Keratinocyte (primary cell): ENCODE measurements at regions not wholly inside any gene's neighbourhood (a gene's known extent, or its start where the extent isn't known, plus 50 kb on each side); places are given as distances from the start of the nearest gene placed in this dataset.

Experiments
- DNase-seq: peaks from one replicate; pipeline ENCODE4 v3.0.0-alpha.2; 2011; ENCODE audit warnings: low read depth, missing footprints, low spot score
- FAIRE-seq: peaks from 2 replicates; lab custom pipeline; 2011; peaks lifted over from hg19 to GRCh38; lab: Jason Lieb, UNC
- H2AFZ ChIP-seq: 2 replicates; pipeline ENCODE4 v1.6.0; 2012; ENCODE audit warnings: low read length, control low read depth, inconsistent platforms; ENCODE audit not compliant: control insufficient read depth
- H3K27ac ChIP-seq: 2 replicates; pipeline ENCODE4 v1.5.1; 2011; ENCODE audit warnings: low read length; ENCODE audit not compliant: control insufficient read depth, insufficient read depth
- H3K27me3 ChIP-seq: 3 replicates; pipeline ENCODE4 v1.6.0; 2011; ENCODE audit warnings: low read length; ENCODE audit not compliant: control insufficient read depth, insufficient read depth; ENCODE audit errors: extremely low read depth
- H3K36me3 ChIP-seq, 2 experiments: 2 replicates in 1 of 2; 3 replicates in 1 of 2; pipeline ENCODE4 v1.5.1; 2011; ENCODE audit warnings: low read length in 2 of 2, mild to moderate bottlenecking in 1 of 2; ENCODE audit not compliant: control insufficient read depth in 2 of 2, insufficient read depth in 2 of 2; ENCODE audit errors: extremely low read depth in 1 of 2
- H3K4me1 ChIP-seq: 3 replicates; pipeline ENCODE4 v1.5.1; 2011; ENCODE audit warnings: low read length; ENCODE audit not compliant: control insufficient read depth, insufficient read depth; ENCODE audit errors: extremely low read depth
- H3K4me2 ChIP-seq: 3 replicates; pipeline ENCODE4 v1.6.0; 2011; ENCODE audit warnings: low read depth, low read length; ENCODE audit not compliant: control insufficient read depth, insufficient read depth; ENCODE audit errors: extremely low read depth
- H3K4me3 ChIP-seq, 3 experiments: fragments of 200-600 bp in 1 of 3; sonication (generic) in 1 of 3; 2 replicates in 2 of 3; 3 replicates in 1 of 3; pipeline ENCODE4 v1.5.1; 2011 to 2016; ENCODE audit warnings: low read length in 3 of 3, mild to moderate bottlenecking in 3 of 3, control low read depth in 2 of 3, inconsistent platforms in 1 of 3, low read depth in 1 of 3, mixed read lengths in 1 of 3, mixed run types in 1 of 3, moderate library complexity in 1 of 3; ENCODE audit not compliant: control insufficient read depth in 2 of 3, insufficient read depth in 2 of 3; ENCODE audit errors: extremely low read depth in 1 of 3
- H3K79me2 ChIP-seq: 2 replicates; pipeline ENCODE4 v1.6.0; 2012; ENCODE audit warnings: low read length; ENCODE audit not compliant: control insufficient read depth, insufficient read depth
- H3K9ac ChIP-seq: 3 replicates; pipeline ENCODE4 v1.6.0; 2011; ENCODE audit warnings: low read length; ENCODE audit not compliant: control insufficient read depth, insufficient read depth; ENCODE audit errors: extremely low read depth
- H3K9me1 ChIP-seq: 3 replicates; pipeline ENCODE4 v1.6.0; 2011; ENCODE audit warnings: low read length; ENCODE audit not compliant: control insufficient read depth, insufficient read depth; ENCODE audit errors: extremely low read depth
- H3K9me3 ChIP-seq: 2 replicates; pipeline ENCODE4 v1.5.1; 2012; ENCODE audit warnings: low read depth, low read length; ENCODE audit not compliant: control insufficient read depth
- H4K20me1 ChIP-seq: 3 replicates; pipeline ENCODE4 v1.6.0; 2011; ENCODE audit warnings: low read length; ENCODE audit not compliant: control insufficient read depth, insufficient read depth; ENCODE audit errors: extremely low read depth
- CTCF ChIP-seq, 3 experiments: IDR thresholded peaks in 1 of 3; conservative IDR thresholded peaks in 1 of 3; optimal IDR thresholded peaks in 1 of 3; 2 replicates in 2 of 3; 3 replicates in 1 of 3; pipeline versions ENCODE3 to v1.5.1; 2011; ENCODE audit warnings: low read length in 3 of 3, mild to moderate bottlenecking in 3 of 3, moderate library complexity in 2 of 3, control low read depth in 1 of 3, inconsistent platforms in 1 of 3; ENCODE audit not compliant: insufficient read depth in 2 of 3; ENCODE audit errors: extremely low read depth in 1 of 3
- EZH2 ChIP-seq: IDR thresholded peaks from one replicate; pipeline ENCODE4 v1.6.1; 2012; ENCODE audit warnings: inconsistent platforms, mild to moderate bottlenecking, low read length, moderate library complexity
- dilution Hi-C: fragments of 300-500 bp; cut with MboI; formaldehyde crosslinking; loops from one replicate; pipeline ENCODE4 v1.7.0; 2020; ENCODE audit warnings: low sequenced_read_pairs; ENCODE audit not compliant: extremely low pct_ligation_motif_present

DNA sequence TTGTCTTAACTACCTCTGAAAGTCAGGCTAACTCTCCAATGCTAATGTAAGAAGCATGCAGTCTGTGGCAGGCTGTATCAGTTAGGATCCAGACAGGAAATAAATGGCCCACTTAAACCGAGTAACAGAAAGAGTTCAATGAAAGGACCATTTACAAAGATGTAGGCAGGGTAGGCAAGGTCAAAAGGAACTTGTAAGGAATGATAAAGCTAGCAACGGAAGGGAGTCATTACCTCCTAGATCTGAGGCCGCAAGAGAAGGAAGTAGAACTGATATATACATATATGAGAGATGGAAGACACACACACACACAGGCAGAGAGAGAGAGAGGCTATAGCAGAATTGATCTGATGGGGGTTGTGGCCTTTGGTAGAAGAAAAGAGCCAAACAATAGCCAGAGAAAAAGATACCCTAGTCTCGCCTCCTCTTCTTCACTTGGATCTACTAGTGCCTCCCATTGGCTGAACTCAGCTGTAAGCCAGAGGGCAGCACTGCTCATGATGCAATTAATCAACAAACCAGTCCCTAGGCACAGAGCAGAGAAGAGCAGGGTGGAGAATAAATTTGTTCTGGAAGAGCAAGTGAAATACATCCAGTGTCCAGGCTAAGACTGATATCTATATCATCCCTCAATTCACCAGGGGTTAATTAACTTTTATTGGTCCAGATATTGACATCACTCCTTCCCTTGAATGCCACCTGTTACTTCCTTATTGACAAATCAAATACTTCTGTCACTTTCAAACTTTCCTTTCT, 91.2 kb downstream of the LSMEM1 start:
- Histone ChIP-seq H3K9ac (no peak overlapping the region), H3K79me2 (no peaks in the 10 kb centered on the region), H3K4me1 (no peaks in the 10 kb centered on the region), H3K36me3 (no peaks in the 10 kb centered on the region), H3K27me3 (no peaks in the 10 kb centered on the region), H2AFZ (no peak overlapping the region), H3K9me1 (no peaks in the 10 kb centered on the region), H3K9me3 (no peaks in the 10 kb centered on the region), H3K4me2 (no peak overlapping the region), H3K4me3 (no peak overlapping the region), H3K27ac (no peak overlapping the region), H4K20me1 (no peaks in the 10 kb centered on the region)
- no peak for FAIRE-seq
- TF ChIP-seq EZH2 (no peak), CTCF (optimal IDR thresholded peaks at IDR 0.05 in 1 of 3, IDR thresholded peaks at IDR 0.05 in 1 of 3, conservative IDR thresholded peaks at IDR 0.05 in 1 of 3; ENCODE audit: extremely low read depth in 1 of 3, insufficient read depth in 2 of 3, low read length in 3 of 3) (peak in 2 of 3 experiments; percentile 41 to 58)
- no peak for DNase-seq
- dilution Hi-C loops: no loop called here

GRCh38 chr7:112572669-112573301, 92.0 kb downstream of the LSMEM1 start:
- Histone ChIP-seq H3K9ac (no peak overlapping the region), H3K27ac (no peak overlapping the region), H3K79me2 (no peaks in the 10 kb centered on the region), H3K9me3 (no peaks in the 10 kb centered on the region), H3K4me3 (no peak overlapping the region), H3K36me3 (no peaks in the 10 kb centered on the region), H3K9me1 (no peaks in the 10 kb centered on the region), H2AFZ (no peak overlapping the region), H4K20me1 (no peaks in the 10 kb centered on the region), H3K4me1 (no peaks in the 10 kb centered on the region), H3K27me3 (no peaks in the 10 kb centered on the region), H3K4me2 (no peak overlapping the region)
- FAIRE-seq: no peak
- DNase-seq: no peak
- TF ChIP-seq CTCF (optimal IDR thresholded peaks at IDR 0.05 in 1 of 3, IDR thresholded peaks at IDR 0.05 in 1 of 3, conservative IDR thresholded peaks at IDR 0.05 in 1 of 3; ENCODE audit: extremely low read depth in 1 of 3, insufficient read depth in 2 of 3, low read length in 3 of 3) (no peak), EZH2 (no peak)
- dilution Hi-C loops: no loop called here
